Mucosa of rectum (tissue), 2 donors: ENCODE measurements at regions not wholly inside any gene's neighbourhood (a gene's known extent, or its start where the extent isn't known, plus 50 kb on each side); places are given as distances from the start of the nearest gene placed in this dataset.

Experiments
- H3K27ac ChIP-seq, 2 donors: one replicate each; pipeline ENCODE4 v1.7.0; 2013; ENCODE audit warnings: inconsistent platforms in 2 of 2, low read depth in 2 of 2, low read length in 2 of 2
- H3K27me3 ChIP-seq, 2 donors: one replicate each; pipeline ENCODE4 v1.7.0; 2013; ENCODE audit warnings: low read length in 2 of 2; ENCODE audit not compliant: control insufficient read depth in 2 of 2, insufficient read depth in 2 of 2
- H3K36me3 ChIP-seq, 2 donors: one replicate each; pipeline ENCODE4 v1.7.0; 2013; ENCODE audit warnings: low read length in 2 of 2; ENCODE audit not compliant: control insufficient read depth in 2 of 2, insufficient read depth in 2 of 2
- H3K4me1 ChIP-seq, 2 donors: one replicate each; pipeline ENCODE4 v1.7.0; 2013; ENCODE audit warnings: low read length in 2 of 2, mild to moderate bottlenecking in 1 of 2; ENCODE audit not compliant: control insufficient read depth in 2 of 2, insufficient read depth in 2 of 2
- H3K4me3 ChIP-seq, 2 donors: one replicate each; pipeline ENCODE4 v1.7.0; 2013; ENCODE audit warnings: low read length in 2 of 2
- H3K9ac ChIP-seq, 2 donors: one replicate each; pipeline ENCODE4 v1.7.0; 2013; ENCODE audit warnings: low read length in 2 of 2, low read depth in 1 of 2, mild to moderate bottlenecking in 1 of 2
- H3K9me3 ChIP-seq, 2 donors: one replicate each; pipeline ENCODE4 v1.7.0; 2013; ENCODE audit warnings: low read length in 2 of 2; ENCODE audit not compliant: control insufficient read depth in 2 of 2
- donor health status: healthy.
- donor health status: Normal muscosa, but diverticular disease.

- no peaks in the 10 kb centered on the region for H3K9me3 ChIP-seq
- no peaks in the 10 kb centered on the region for H3K36me3 ChIP-seq
- H3K9ac ChIP-seq = no peak overlapping the region
- no peak overlapping the region for H3K27ac ChIP-seq
- no peaks in the 10 kb centered on the region for H3K27me3 ChIP-seq
- H3K4me3 ChIP-seq = no peak overlapping the region
- no peaks in the 10 kb centered on the region for H3K4me1 ChIP-seq
Observed at GRCh38 chr1:60757485-60757884, 324.9 kb upstream of the NFIA start.

- Histone ChIP-seq H3K9ac (no peak overlapping the region), H3K4me1 (no peaks in the 10 kb centered on the region), H3K36me3 (no peaks in the 10 kb centered on the region), H3K4me3 (no peak overlapping the region), H3K27ac (no peak overlapping the region), H3K9me3 (no peaks in the 10 kb centered on the region), H3K27me3 (no peaks in the 10 kb centered on the region)
Observed at GRCh38 chr1:60753036-60753900, 329.1 kb upstream of the NFIA start.

GRCh38 chr1:60751306-60751705 is 331.1 kb upstream of the NFIA start:
- Histone ChIP-seq H3K4me1 (no peaks in the 10 kb centered on the region), H3K27me3 (no peaks in the 10 kb centered on the region), H3K9ac (no peak overlapping the region), H3K9me3 (no peaks in the 10 kb centered on the region), H3K36me3 (no peaks in the 10 kb centered on the region), H3K4me3 (no peak overlapping the region), H3K27ac (no peak overlapping the region)

GRCh38 chr1:60747353-60747752 is 335.0 kb upstream of the NFIA start:
- no peaks in the 10 kb centered on the region for H3K36me3 ChIP-seq
- H3K9ac ChIP-seq = no peak overlapping the region
- H3K27me3 ChIP-seq = no peaks in the 10 kb centered on the region
- no peak overlapping the region for H3K27ac ChIP-seq
- no peaks in the 10 kb centered on the region for H3K4me1 ChIP-seq
- no peaks in the 10 kb centered on the region for H3K9me3 ChIP-seq
- no peak overlapping the region for H3K4me3 ChIP-seq

GRCh38 chr1:60746278-60746791 is 336.0 kb upstream of the NFIA start:
- Histone ChIP-seq H3K9me3 (no peaks in the 10 kb centered on the region), H3K9ac (no peak overlapping the region), H3K36me3 (no peaks in the 10 kb centered on the region), H3K27ac (no peak overlapping the region), H3K4me1 (no peaks in the 10 kb centered on the region), H3K4me3 (no peak overlapping the region), H3K27me3 (no peaks in the 10 kb centered on the region)

GRCh38 chr1:60745484-60745883 is 336.9 kb upstream of the NFIA start:
- H3K27me3 ChIP-seq = no peaks in the 10 kb centered on the region
- no peaks in the 10 kb centered on the region for H3K9me3 ChIP-seq
- H3K9ac ChIP-seq = no peak overlapping the region
- H3K4me3 ChIP-seq = no peak overlapping the region
- no peaks in the 10 kb centered on the region for H3K36me3 ChIP-seq
- H3K4me1 ChIP-seq = no peaks in the 10 kb centered on the region
- no peak overlapping the region for H3K27ac ChIP-seq

- Histone ChIP-seq H3K36me3 (no peaks in the 10 kb centered on the region), H3K9ac (no peak overlapping the region), H3K4me3 (no peak overlapping the region), H3K9me3 (no peaks in the 10 kb centered on the region), H3K27me3 (no peaks in the 10 kb centered on the region), H3K4me1 (no peaks in the 10 kb centered on the region), H3K27ac (no peak overlapping the region)
Observed at GRCh38 chr1:60742339-60742738, 340.0 kb upstream of the NFIA start.

GRCh38 chr1:60740154-60740553 is 342.2 kb upstream of the NFIA start:
- H3K9ac ChIP-seq = no peak overlapping the region
- no peak overlapping the region for H3K4me3 ChIP-seq
- H3K27ac ChIP-seq = no peak overlapping the region
- no peaks in the 10 kb centered on the region for H3K27me3 ChIP-seq
- no peaks in the 10 kb centered on the region for H3K9me3 ChIP-seq
- H3K36me3 ChIP-seq = no peaks in the 10 kb centered on the region
- H3K4me1 ChIP-seq = no peaks in the 10 kb centered on the region

- Histone ChIP-seq H3K9ac (no peak overlapping the region), H3K36me3 (no peaks in the 10 kb centered on the region), H3K9me3 (no peaks in the 10 kb centered on the region), H3K4me3 (no peak overlapping the region), H3K27me3 (no peaks in the 10 kb centered on the region), H3K27ac (no peak overlapping the region), H3K4me1 (no peaks in the 10 kb centered on the region)
Observed at GRCh38 chr1:60739729-60740128, 342.6 kb upstream of the NFIA start.

- Histone ChIP-seq H3K4me3 (no peak overlapping the region), H3K27me3 (no peaks in the 10 kb centered on the region), H3K9me3 (no peaks in the 10 kb centered on the region), H3K27ac (no peak overlapping the region), H3K9ac (no peak overlapping the region), H3K36me3 (no peaks in the 10 kb centered on the region), H3K4me1 (no peaks in the 10 kb centered on the region)
Observed at GRCh38 chr1:60732977-60733401, 349.4 kb upstream of the NFIA start.
